Activated T-helper 1 cell treated with anti-CD3 and anti-CD28 coated beads, Interleukin-12 subunit alpha, Interleukin-12 subunit beta, Interleukin-2, Interleukin-4 antibody, amounts not matched to agents 30 ng/mL and 10 ng/mL and 1 ng/mL, durations not matched to agents 14 hours and 24 hours and 36 hours (primary cell): ENCODE measurements at regions not wholly inside any gene's neighbourhood (a gene's known extent, or its start where the extent isn't known, plus 50 kb on each side); places are given as distances from the start of the nearest gene placed in this dataset.
A peak's percentile ranks its signal among the peaks of the same experiment; 100 is the strongest.
"Not testable (repeated sequence)": the region's sequence is repeated elsewhere in the genome, so short reads cannot be mapped to it uniquely, and the experiment has no call there.

Experiments used
- DNase-seq: peaks from one replicate; pipeline ENCODE4 v3.0.0; 2021; ENCODE audit warnings: low spot score
- H3K27ac Mint-ChIP-seq: one replicate; pipeline ENCODE4 v1.8.0; 2021; ENCODE audit warnings: mild to moderate bottlenecking, mixed read lengths
- H3K27me3 Mint-ChIP-seq: one replicate; pipeline ENCODE4 v1.8.0; 2022; ENCODE audit warnings: mild to moderate bottlenecking, moderate library complexity, mixed read lengths; ENCODE audit not compliant: insufficient read depth
- H3K36me3 Mint-ChIP-seq: one replicate; pipeline ENCODE4 v1.8.0; 2021; ENCODE audit warnings: low read depth, mixed read lengths
- H3K4me1 Mint-ChIP-seq: one replicate; pipeline ENCODE4 v1.8.0; 2021; ENCODE audit warnings: low read depth, mixed read lengths
- H3K4me3 Mint-ChIP-seq: one replicate; pipeline ENCODE4 v1.8.0; 2021; ENCODE audit warnings: mild to moderate bottlenecking, moderate library complexity, mixed read lengths
- H3K9me3 Mint-ChIP-seq: one replicate; pipeline ENCODE4 v1.8.0; 2021; ENCODE audit warnings: mixed read lengths
- intact Hi-C: fragments of 100-400 bp; cut with micrococcal nuclease; formaldehyde crosslinking; loops from one replicate; pipeline ENCODE4 v1.15.1; 2024

- H3K4me3 Mint-ChIP-seq, result no peak overlapping the region
- no peaks in the 10 kb centered on the region for H3K4me1 Mint-ChIP-seq
- no peaks in the 10 kb centered on the region for H3K36me3 Mint-ChIP-seq
- no peak for DNase-seq
- intact Hi-C loops, result no loop called here
- no peak overlapping the region for H3K27ac Mint-ChIP-seq
- H3K27me3 Mint-ChIP-seq, result no peaks in the 10 kb centered on the region
- H3K9me3 Mint-ChIP-seq, result peaks cover 3% of the 10 kb centered on the region
These were observed 721.9 kb upstream of the HS3ST5 start for GRCh38 chr6:115064680-115065079.

GRCh38 chr6:115060581-115060980 lies 717.8 kb upstream of the HS3ST5 start:
- Mint-ChIP-seq H3K4me3 (no peak overlapping the region), H3K4me1 (no peaks in the 10 kb centered on the region), H3K36me3 (no peaks in the 10 kb centered on the region), H3K9me3 (peaks cover 3% of the 10 kb centered on the region), H3K27me3 (no peaks in the 10 kb centered on the region), H3K27ac (no peak overlapping the region)
- no peak for DNase-seq
- intact Hi-C loops, result no loop called here

- Mint-ChIP-seq H3K4me1 (no peaks in the 10 kb centered on the region), H3K36me3 (no peaks in the 10 kb centered on the region), H3K27ac (no peak overlapping the region), H3K4me3 (no peak overlapping the region), H3K9me3 (peaks cover 8% of the 10 kb centered on the region), H3K27me3 (no peaks in the 10 kb centered on the region)
- intact Hi-C loops, result no loop called here
- no peak for DNase-seq
These were observed 715.8 kb upstream of the HS3ST5 start for GRCh38 chr6:115058414-115059211.

- H3K27ac Mint-ChIP-seq, result no peak overlapping the region
- H3K9me3 Mint-ChIP-seq, result peaks cover 8% of the 10 kb centered on the region
These were observed 712.8 kb upstream of the HS3ST5 start for GRCh38 chr6:115055579-115055978.

GRCh38 chr6:115054242-115054641 lies 711.4 kb upstream of the HS3ST5 start:
- H3K36me3 Mint-ChIP-seq, H3K9me3 Mint-ChIP-seq, H3K4me1 Mint-ChIP-seq, H3K27me3 Mint-ChIP-seq, H3K4me3 Mint-ChIP-seq, H3K27ac Mint-ChIP-seq, intact Hi-C loops, DNase-seq: not testable (repeated sequence)

More at GRCh38 chr6:115055579-115055978, 712.8 kb upstream of the HS3ST5 start:
- Mint-ChIP-seq H3K36me3 (no peaks in the 10 kb centered on the region), H3K4me3 (no peak overlapping the region), H3K4me1 (no peaks in the 10 kb centered on the region), H3K27me3 (no peaks in the 10 kb centered on the region)
- DNase-seq, result no peak
- intact Hi-C loops, result no loop called here

- intact Hi-C loops, result no loop called here
- H3K27me3 Mint-ChIP-seq, result no peaks in the 10 kb centered on the region
- no peak overlapping the region for H3K4me3 Mint-ChIP-seq
- no peaks in the 10 kb centered on the region for H3K4me1 Mint-ChIP-seq
- peaks cover 5% of the 10 kb centered on the region for H3K9me3 Mint-ChIP-seq
- H3K36me3 Mint-ChIP-seq, result no peaks in the 10 kb centered on the region
- no peak for DNase-seq
- no peak overlapping the region for H3K27ac Mint-ChIP-seq
These were observed 710.5 kb upstream of the HS3ST5 start for GRCh38 chr6:115053169-115053860.

- intact Hi-C loops, result no loop called here
- no peak for DNase-seq
- Mint-ChIP-seq H3K4me3 (no peak overlapping the region), H3K27ac (no peak overlapping the region), H3K36me3 (no peaks in the 10 kb centered on the region), H3K9me3 (no peaks in the 10 kb centered on the region), H3K4me1 (no peaks in the 10 kb centered on the region), H3K27me3 (no peaks in the 10 kb centered on the region)
These were observed 673.8 kb upstream of the HS3ST5 start for GRCh38 chr6:115016593-115016992.

- Mint-ChIP-seq H3K4me1 (peaks cover 10% of the 10 kb centered on the region), H3K36me3 (peaks cover 6% of the 10 kb centered on the region), H3K9me3 (peaks cover 31% of the 10 kb centered on the region), H3K27ac (no peak overlapping the region), H3K4me3 (no peak overlapping the region), H3K27me3 (no peaks in the 10 kb centered on the region)
- no peak for DNase-seq
- intact Hi-C loops, result no loop called here
These were observed 662.2 kb upstream of the HS3ST5 start for GRCh38 chr6:115004982-115005381.

- peaks cover 10% of the 10 kb centered on the region for H3K4me1 Mint-ChIP-seq
- H3K27me3 Mint-ChIP-seq, result no peaks in the 10 kb centered on the region
- H3K9me3 Mint-ChIP-seq, result peaks cover 33% of the 10 kb centered on the region
- H3K4me3 Mint-ChIP-seq, result no peak overlapping the region
- H3K27ac Mint-ChIP-seq, result no peak overlapping the region
- DNase-seq, result no peak
- intact Hi-C loops, result no loop called here
- peaks cover 6% of the 10 kb centered on the region for H3K36me3 Mint-ChIP-seq
These were observed 661.4 kb upstream of the HS3ST5 start for GRCh38 chr6:115004204-115004603.

GRCh38 chr6:115001731-115002350 lies 659.0 kb upstream of the HS3ST5 start:
- DNase-seq, result no peak
- Mint-ChIP-seq H3K36me3 (peaks cover 9% of the 10 kb centered on the region), H3K9me3 (peaks cover 39% of the 10 kb centered on the region), H3K4me1 (peaks cover 20% of the 10 kb centered on the region), H3K4me3 (no peak overlapping the region), H3K27me3 (no peaks in the 10 kb centered on the region), H3K27ac (peak overlapping the region; percentile 32)
- intact Hi-C loops, result no loop called here

- H3K27ac Mint-ChIP-seq, result no peak overlapping the region
- H3K9me3 Mint-ChIP-seq, result peaks cover 39% of the 10 kb centered on the region
- intact Hi-C loops, result no loop called here
These were observed 657.9 kb upstream of the HS3ST5 start for GRCh38 chr6:115000736-115001135.

GRCh38 chr6:114998492-114998891 lies 655.7 kb upstream of the HS3ST5 start:
- H3K27me3 Mint-ChIP-seq, result no peaks in the 10 kb centered on the region
- peaks cover 9% of the 10 kb centered on the region for H3K36me3 Mint-ChIP-seq
- intact Hi-C loops, result loop anchor here (10.0 kb wide), 2 partner anchors 896 to 1256 kb away; partner anchors contain the start of gene TSPYL4
- H3K27ac Mint-ChIP-seq, result no peak overlapping the region
- H3K9me3 Mint-ChIP-seq, result peaks cover 39% of the 10 kb centered on the region
- H3K4me3 Mint-ChIP-seq, result no peak overlapping the region
- peaks cover 23% of the 10 kb centered on the region for H3K4me1 Mint-ChIP-seq
- no peak for DNase-seq

More at GRCh38 chr6:115000736-115001135, 657.9 kb upstream of the HS3ST5 start:
- Mint-ChIP-seq H3K27me3 (no peaks in the 10 kb centered on the region), H3K36me3 (peaks cover 9% of the 10 kb centered on the region), H3K4me3 (no peak overlapping the region), H3K4me1 (peaks cover 20% of the 10 kb centered on the region)
- no peak for DNase-seq

- intact Hi-C loops, result loop anchor here (1.0 to 10.0 kb wide), 3 partner anchors 9 to 1257 kb away; partner anchors contain the start of gene TSPYL4
- Mint-ChIP-seq H3K4me1 (peaks cover 26% of the 10 kb centered on the region), H3K27ac (no peak overlapping the region), H3K4me3 (no peak overlapping the region), H3K9me3 (peaks cover 37% of the 10 kb centered on the region), H3K36me3 (peaks cover 9% of the 10 kb centered on the region), H3K27me3 (no peaks in the 10 kb centered on the region)
- no peak for DNase-seq
These were observed 655.0 kb upstream of the HS3ST5 start for GRCh38 chr6:114997813-114998292.
